ENCODE measurements at regions not wholly inside any gene's neighbourhood (a gene's known extent, or its start where the extent isn't known, plus 50 kb on each side); places are given as distances from the start of the nearest gene placed in this dataset.

- TF ChIP-seq CTCF (conservative IDR thresholded peaks at IDR 0.05 in 1 of 2, IDR thresholded peaks at IDR 0.05 in 1 of 2; ENCODE audit: extremely low read depth in 1 of 2, insufficient read depth in 1 of 2, low read depth in 1 of 2, low read length in 2 of 2): no peak
- no peak for TF ChIP-seq EZH2 (IDR thresholded peaks at IDR 0.05; ENCODE audit: borderline replicate concordance, low read length)
Observed at GRCh38 chr5:58273711-58274110, 186.2 kb downstream of the PLK2 start.
